H9 (cell line): ENCODE measurements at regions not wholly inside any gene's neighbourhood (a gene's known extent, or its start where the extent isn't known, plus 50 kb on each side); places are given as distances from the start of the nearest gene placed in this dataset.

ENCODE experiments used
- DNase-seq: peaks from one replicate; pipeline ENCODE4 v3.0.0-alpha.2; 2017
- H2AFZ ChIP-seq: one replicate; pipeline ENCODE4 v1.6.1; 2013; ENCODE audit warnings: mild to moderate bottlenecking, low read length, control low read depth, moderate library complexity
- H2AK5ac ChIP-seq: 2 replicates; pipeline ENCODE4 v1.6.1; 2013; ENCODE audit warnings: low read length, control low read depth, mixed read lengths; ENCODE audit not compliant: insufficient read length
- H2BK120ac ChIP-seq: one replicate; pipeline ENCODE4 v1.6.1; 2013; ENCODE audit warnings: low read depth, mild to moderate bottlenecking, low read length, control low read depth, inconsistent platforms; ENCODE audit not compliant: poor library complexity, severe bottlenecking
- H2BK12ac ChIP-seq: 2 replicates; pipeline ENCODE4 v1.6.1; 2013; ENCODE audit warnings: low read length, control low read depth, mixed read lengths, low read depth; ENCODE audit not compliant: insufficient read length
- H2BK15ac ChIP-seq: 2 replicates; pipeline ENCODE4 v1.6.1; 2013; ENCODE audit warnings: low read depth, low read length, control low read depth
- H2BK20ac ChIP-seq: one replicate; pipeline ENCODE4 v1.6.1; 2013; ENCODE audit warnings: low read depth, mild to moderate bottlenecking, low read length, control low read depth, inconsistent platforms; ENCODE audit not compliant: poor library complexity, severe bottlenecking
- H2BK5ac ChIP-seq: 2 replicates; pipeline ENCODE4 v1.6.1; 2013; ENCODE audit warnings: low read length, control low read depth, mixed read lengths; ENCODE audit not compliant: insufficient read length
- H3K14ac ChIP-seq: 2 replicates; pipeline ENCODE4 v1.6.1; 2013; ENCODE audit warnings: low read length, control low read depth; ENCODE audit not compliant: insufficient read depth
- H3K18ac ChIP-seq: 2 replicates; pipeline ENCODE4 v1.6.1; 2013; ENCODE audit warnings: low read depth, mild to moderate bottlenecking, mixed read lengths, low read length, control low read depth; ENCODE audit not compliant: insufficient read length
- H3K23ac ChIP-seq: 2 replicates; pipeline ENCODE4 v1.6.1; 2013; ENCODE audit warnings: low read length, control low read depth, mixed read lengths, low read depth; ENCODE audit not compliant: insufficient read length
- H3K23me2 ChIP-seq: 2 replicates; pipeline ENCODE4 v1.6.1; 2013; ENCODE audit warnings: low read depth, mild to moderate bottlenecking, mixed read lengths, low read length, control low read depth; ENCODE audit not compliant: insufficient read length, poor library complexity, severe bottlenecking
- H3K27ac ChIP-seq: 2 replicates; pipeline ENCODE4 v1.5.1; 2013; ENCODE audit warnings: low read length, control low read depth, mixed read lengths, low read depth; ENCODE audit not compliant: insufficient read length
- H3K27me3 ChIP-seq: 2 replicates; pipeline ENCODE4 v1.6.1; 2013; ENCODE audit warnings: low read length, control low read depth, inconsistent platforms; ENCODE audit not compliant: insufficient read depth
- H3K4ac ChIP-seq: 2 replicates; pipeline ENCODE4 v1.6.1; 2013; ENCODE audit warnings: low read depth, mild to moderate bottlenecking, control low read depth, inconsistent platforms, low read length, moderate library complexity
- H3K4me1 ChIP-seq: 2 replicates; pipeline ENCODE4 v1.6.1; 2013; ENCODE audit warnings: low read length, control low read depth, inconsistent platforms; ENCODE audit not compliant: insufficient read depth
- H3K4me2 ChIP-seq: 2 replicates; pipeline ENCODE4 v1.6.1; 2013; ENCODE audit warnings: low read length, control low read depth, mixed read lengths; ENCODE audit not compliant: insufficient read length, insufficient read depth
- H3K56ac ChIP-seq: 2 replicates; pipeline ENCODE4 v1.6.1; 2013; ENCODE audit warnings: low read depth, mild to moderate bottlenecking, mixed read lengths, low read length, control low read depth; ENCODE audit not compliant: insufficient read length
- H3K79me1 ChIP-seq: 2 replicates; pipeline ENCODE4 v1.6.1; 2013; ENCODE audit warnings: low read depth, mild to moderate bottlenecking, moderate library complexity, low read length, control low read depth, inconsistent platforms; ENCODE audit not compliant: insufficient read depth, poor library complexity, severe bottlenecking
- H3K79me2 ChIP-seq: 2 replicates; pipeline ENCODE4 v1.6.1; 2013; ENCODE audit warnings: low read length, control low read depth, inconsistent platforms; ENCODE audit not compliant: insufficient read depth
- H3K9ac ChIP-seq: 2 replicates; pipeline ENCODE4 v1.6.1; 2013; ENCODE audit warnings: low read length, control low read depth, mixed read lengths; ENCODE audit not compliant: insufficient read length; ENCODE audit errors: extremely low read depth
- H3K9me3 ChIP-seq: one replicate; pipeline ENCODE4 v1.6.1; 2013; ENCODE audit warnings: low read depth, low read length, inconsistent platforms; ENCODE audit not compliant: control insufficient read depth
- H3T11ph ChIP-seq: one replicate; pipeline ENCODE4 v1.6.1; 2013; ENCODE audit warnings: mild to moderate bottlenecking, low read length, control low read depth, inconsistent platforms
- H4K20me1 ChIP-seq: one replicate; pipeline ENCODE4 v1.6.1; 2013; ENCODE audit not compliant: control insufficient read depth, insufficient read length, insufficient read depth
- H4K5ac ChIP-seq: 2 replicates; pipeline ENCODE4 v1.6.1; 2013; ENCODE audit warnings: low read depth, mild to moderate bottlenecking, mixed read lengths, low read length, control low read depth; ENCODE audit not compliant: insufficient read length
- H4K8ac ChIP-seq: replicated peaks from 2 replicates; pipeline ENCODE4 v1.6.1; 2013; ENCODE audit warnings: low read length, control low read depth, mixed read lengths, low read depth; ENCODE audit not compliant: insufficient read length
- H4K91ac ChIP-seq: 2 replicates; pipeline ENCODE4 v1.6.1; 2013; ENCODE audit warnings: low read depth, mild to moderate bottlenecking, moderate library complexity, mixed read lengths, low read length, control low read depth; ENCODE audit not compliant: insufficient read length
- H3K27ac Mint-ChIP-seq, 3 experiments: 2 replicates in 2 of 3; 3 replicates in 1 of 3; pipeline ENCODE4 v1.8.0; 2020 to 2021; ENCODE audit warnings: mixed read lengths in 3 of 3, mild to moderate bottlenecking in 1 of 3, moderate library complexity in 1 of 3
- H3K27me3 Mint-ChIP-seq: 2 replicates; pipeline ENCODE4 v1.8.0; 2021; ENCODE audit warnings: low read depth, mild to moderate bottlenecking, moderate library complexity, mixed read lengths
- H3K36me3 Mint-ChIP-seq, 3 experiments: 2 replicates in 2 of 3; 3 replicates in 1 of 3; pipeline ENCODE4 v1.8.0; 2020 to 2021; ENCODE audit warnings: low read depth in 3 of 3, mixed read lengths in 3 of 3; ENCODE audit not compliant: insufficient read depth in 1 of 3
- H3K4me1 Mint-ChIP-seq, 2 experiments: 2 replicates each; pipeline ENCODE4 v1.8.0; 2020; ENCODE audit warnings: mixed read lengths in 2 of 2
- H3K4me3 Mint-ChIP-seq, 2 experiments: 2 replicates in 1 of 2; 3 replicates in 1 of 2; pipeline ENCODE4 v1.8.0; 2020 to 2021; ENCODE audit warnings: mild to moderate bottlenecking in 2 of 2, mixed read lengths in 2 of 2, moderate library complexity in 1 of 2
- H3K9me3 Mint-ChIP-seq, 2 experiments: 2 replicates in 1 of 2; 3 replicates in 1 of 2; pipeline ENCODE4 v1.8.0; 2020; ENCODE audit warnings: mild to moderate bottlenecking in 2 of 2, mixed read lengths in 2 of 2, moderate library complexity in 1 of 2
- CTCF ChIP-seq: fragments of 200-600 bp; sonication (generic); conservative IDR thresholded peaks from 3 replicates; pipeline ENCODE4 v1.8.0; 2021; ENCODE audit warnings: antibody characterized with exemption, mild to moderate bottlenecking
- WGBS: extraction: QIAGEN DNeasy Blood & Tissue Kit; methylation state at CpG from one replicate; pipeline ENCODE4 v1.1.7; 2013; ENCODE audit warnings: missing lambda C conversion rate, low lambda C conversion rate, mixed read lengths; ENCODE audit not compliant: insufficient read length; ENCODE audit errors: extremely low coverage; 5-methylcytosine and 5-hydroxymethylcytosine counted together

- Mint-ChIP-seq H3K4me3 (no peak overlapping the region), H3K36me3 (0 out of 7 replicates have a peak, but pooled peaks cover 0 to 2% (median 0%) of the 10 kb centered on the region in 3 experiments), H3K9me3 (peaks cover 2 to 3% of the 10 kb centered on the region in 2 experiments; a peak in 3 of 5 replicates), H3K27ac (no peak overlapping the region), H3K27me3 (no peaks in the 10 kb centered on the region), H3K4me1 (peaks cover 12 to 17% of the 10 kb centered on the region in 2 experiments)
- Histone ChIP-seq H3K27ac (no peak overlapping the region), H2BK12ac (no peak overlapping the region), H3K9me3 (no peaks in the 10 kb centered on the region), H2BK120ac (no peak overlapping the region), H3K9ac (no peak overlapping the region), H3K56ac (no peak overlapping the region), H4K91ac (no peak overlapping the region), H3K23me2 (no peaks in the 10 kb centered on the region), H3K4ac (no peak overlapping the region), H2AFZ (no peak overlapping the region), H2BK20ac (no peak overlapping the region), H3K4me2 (no peak overlapping the region), H2BK15ac (no peak overlapping the region), H3K79me2 (no peaks in the 10 kb centered on the region), H3K79me1 (no peaks in the 10 kb centered on the region), H3K18ac (no peak overlapping the region), H3K27me3 (no peaks in the 10 kb centered on the region), H2BK5ac (no peak overlapping the region), H3K23ac (no peak overlapping the region), H3T11ph (no peak overlapping the region), H3K4me1 (peaks cover 4% of the 10 kb centered on the region; the same call in 1 of the 2 replicates), H2AK5ac (no peak overlapping the region), H3K14ac (no peak overlapping the region), H4K8ac (no peak overlapping the region), H4K20me1 (no peaks in the 10 kb centered on the region), H4K5ac (no peak overlapping the region)
- TF ChIP-seq CTCF = no peak
- WGBS = no CpG with 5 or more reads among the region's 5 CpGs
- no peak for DNase-seq
Observed at GRCh38 chr9:78678877-78679276, 382.0 kb downstream of the PSAT1 start.
